ENCODE measurements at regions not wholly inside any gene's neighbourhood (a gene's known extent, or its start where the extent isn't known, plus 50 kb on each side); places are given as distances from the start of the nearest gene placed in this dataset.

DNA sequence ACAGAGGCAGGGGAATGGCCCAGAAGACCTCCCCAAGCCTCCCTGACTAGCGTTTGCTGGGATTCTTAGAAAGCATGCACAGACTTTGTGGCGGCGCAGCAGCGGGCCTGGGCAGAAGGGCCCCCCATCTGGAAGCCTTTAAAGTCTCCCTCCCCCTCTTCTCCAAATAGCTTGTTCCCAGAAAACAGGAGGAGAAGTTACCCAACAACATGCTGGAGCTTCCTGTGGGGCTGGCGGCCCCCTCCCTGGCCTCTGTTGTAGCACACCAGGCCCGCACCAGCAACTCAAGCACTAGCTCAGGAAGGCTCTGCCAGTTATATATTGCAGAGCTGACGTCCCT is 334.8 kb downstream of the DYSF start:
- TF ChIP-seq, protein P1, sequence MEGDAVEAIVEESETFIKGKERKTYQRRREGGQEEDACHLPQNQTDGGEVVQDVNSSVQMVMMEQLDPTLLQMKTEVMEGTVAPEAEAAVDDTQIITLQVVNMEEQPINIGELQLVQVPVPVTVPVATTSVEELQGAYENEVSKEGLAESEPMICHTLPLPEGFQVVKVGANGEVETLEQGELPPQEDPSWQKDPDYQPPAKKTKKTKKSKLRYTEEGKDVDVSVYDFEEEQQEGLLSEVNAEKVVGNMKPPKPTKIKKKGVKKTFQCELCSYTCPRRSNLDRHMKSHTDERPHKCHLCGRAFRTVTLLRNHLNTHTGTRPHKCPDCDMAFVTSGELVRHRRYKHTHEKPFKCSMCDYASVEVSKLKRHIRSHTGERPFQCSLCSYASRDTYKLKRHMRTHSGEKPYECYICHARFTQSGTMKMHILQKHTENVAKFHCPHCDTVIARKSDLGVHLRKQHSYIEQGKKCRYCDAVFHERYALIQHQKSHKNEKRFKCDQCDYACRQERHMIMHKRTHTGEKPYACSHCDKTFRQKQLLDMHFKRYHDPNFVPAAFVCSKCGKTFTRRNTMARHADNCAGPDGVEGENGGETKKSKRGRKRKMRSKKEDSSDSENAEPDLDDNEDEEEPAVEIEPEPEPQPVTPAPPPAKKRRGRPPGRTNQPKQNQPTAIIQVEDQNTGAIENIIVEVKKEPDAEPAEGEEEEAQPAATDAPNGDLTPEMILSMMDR (IDR thresholded peaks at IDR 0.05), result no peak
- no peak for TF ChIP-seq POLR2A (IDR thresholded peaks at IDR 0.05)
